Keratinocyte (primary cell): ENCODE measurements at regions not wholly inside any gene's neighbourhood (a gene's known extent, or its start where the extent isn't known, plus 50 kb on each side); places are given as distances from the start of the nearest gene placed in this dataset.

Source experiments
- EZH2 ChIP-seq: IDR thresholded peaks from one replicate; pipeline ENCODE4 v1.6.1; 2012; ENCODE audit warnings: inconsistent platforms, mild to moderate bottlenecking, low read length, moderate library complexity
- TF ChIP-seq, protein P1 (sequence below), 3 experiments: IDR thresholded peaks in 1 of 3; conservative IDR thresholded peaks in 1 of 3; optimal IDR thresholded peaks in 1 of 3; 2 replicates in 2 of 3; 3 replicates in 1 of 3; pipeline versions ENCODE3 to v1.5.1; 2011; ENCODE audit warnings: low read length in 3 of 3, mild to moderate bottlenecking in 3 of 3, moderate library complexity in 2 of 3, control low read depth in 1 of 3, inconsistent platforms in 1 of 3; ENCODE audit not compliant: insufficient read depth in 2 of 3; ENCODE audit errors: extremely low read depth in 1 of 3

DNA sequence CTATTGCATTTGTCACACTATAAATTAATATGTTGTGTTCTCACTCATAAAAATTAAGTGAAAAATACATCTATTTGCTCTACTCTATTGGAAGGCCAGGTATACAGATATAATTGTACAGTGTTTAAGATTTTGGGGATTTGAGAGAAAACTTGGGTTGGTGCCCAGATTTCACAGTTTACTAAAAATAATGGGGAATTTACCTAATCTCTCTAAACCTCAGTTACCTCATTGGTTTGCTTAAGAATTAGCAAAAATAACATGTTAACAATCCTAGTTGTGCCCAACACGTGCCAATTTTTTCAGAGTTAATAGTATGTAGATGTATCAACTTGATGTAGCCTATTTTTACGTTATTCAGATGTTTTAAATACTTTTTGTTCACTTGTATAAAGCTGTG lies 1495.3 kb upstream of the PCDH7 start:
- TF ChIP-seq, protein P1, sequence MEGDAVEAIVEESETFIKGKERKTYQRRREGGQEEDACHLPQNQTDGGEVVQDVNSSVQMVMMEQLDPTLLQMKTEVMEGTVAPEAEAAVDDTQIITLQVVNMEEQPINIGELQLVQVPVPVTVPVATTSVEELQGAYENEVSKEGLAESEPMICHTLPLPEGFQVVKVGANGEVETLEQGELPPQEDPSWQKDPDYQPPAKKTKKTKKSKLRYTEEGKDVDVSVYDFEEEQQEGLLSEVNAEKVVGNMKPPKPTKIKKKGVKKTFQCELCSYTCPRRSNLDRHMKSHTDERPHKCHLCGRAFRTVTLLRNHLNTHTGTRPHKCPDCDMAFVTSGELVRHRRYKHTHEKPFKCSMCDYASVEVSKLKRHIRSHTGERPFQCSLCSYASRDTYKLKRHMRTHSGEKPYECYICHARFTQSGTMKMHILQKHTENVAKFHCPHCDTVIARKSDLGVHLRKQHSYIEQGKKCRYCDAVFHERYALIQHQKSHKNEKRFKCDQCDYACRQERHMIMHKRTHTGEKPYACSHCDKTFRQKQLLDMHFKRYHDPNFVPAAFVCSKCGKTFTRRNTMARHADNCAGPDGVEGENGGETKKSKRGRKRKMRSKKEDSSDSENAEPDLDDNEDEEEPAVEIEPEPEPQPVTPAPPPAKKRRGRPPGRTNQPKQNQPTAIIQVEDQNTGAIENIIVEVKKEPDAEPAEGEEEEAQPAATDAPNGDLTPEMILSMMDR (optimal IDR thresholded peaks at IDR 0.05 in 1 of 3, IDR thresholded peaks at IDR 0.05 in 1 of 3, conservative IDR thresholded peaks at IDR 0.05 in 1 of 3; ENCODE audit: extremely low read depth in 1 of 3, insufficient read depth in 2 of 3, low read length in 3 of 3): no peak
- no peak for TF ChIP-seq EZH2
